A549 (cell line): ENCODE measurements at regions not wholly inside any gene's neighbourhood (a gene's known extent, or its start where the extent isn't known, plus 50 kb on each side); places are given as distances from the start of the nearest gene placed in this dataset.

Source experiments
- ATAC-seq, 2 experiments: fragments of 200-7000 bp in 1 of 2; fragments of >200 bp in 1 of 2; cut with Nextera tagmentation in 1 of 2; cut with Tn5 transposase in 1 of 2; 3 replicates each; pipeline versions ENCODE4 v1.8.0 to v1.9.1; 2018 to 2020; ENCODE audit warnings: mild to moderate bottlenecking in 1 of 2, moderate library complexity in 1 of 2
- CTCF ChIA-PET: fragments of 300-600 bp; sonication (Branson Sonifier 250); formaldehyde crosslinking; extraction: SDS; loops from one replicate; lab custom pipeline; 2021; ENCODE audit warnings: antibody characterized with exemption, inconsistent platforms; lab: Yijun Ruan, JAX
- POLR2A ChIA-PET: fragments of 350-600 bp; formaldehyde crosslinking; extraction: SDS; loops from one replicate; lab custom pipeline; 2021; ENCODE audit warnings: antibody characterized with exemption, inconsistent platforms; lab: Yijun Ruan, JAX
- DNase-seq, 2 experiments: peaks; one replicate each; pipeline versions ENCODE4 v3.0.0 to v3.0.0-alpha.2; 2011 to 2016; ENCODE audit warnings: low read depth in 1 of 2, low spot score in 1 of 2
- FAIRE-seq: peaks from 2 replicates; lab custom pipeline; 2011; peaks lifted over from hg19 to GRCh38; lab: Jason Lieb, UNC
- H3K27ac ChIP-seq, 2 experiments: fragments of >200 bp; sonication (Bioruptor Twin); formaldehyde crosslinking; 3 replicates each; pipeline ENCODE4 v1.5.1; 2016 to 2017
- H3K4me1 ChIP-seq: fragments of >200 bp; sonication (Bioruptor Twin); formaldehyde crosslinking; 3 replicates; pipeline ENCODE4 v1.6.1; 2016
- H3K4me2 ChIP-seq: fragments of >200 bp; sonication (Bioruptor Twin); formaldehyde crosslinking; 3 replicates; pipeline ENCODE4 v1.6.1; 2016
- H3K4me3 ChIP-seq: fragments of >200 bp; sonication (Bioruptor Twin); formaldehyde crosslinking; 3 replicates; pipeline ENCODE4 v1.5.1; 2016
- H3K9me3 ChIP-seq: fragments of >200 bp; sonication (Bioruptor Twin); formaldehyde crosslinking; 3 replicates; pipeline ENCODE4 v1.6.1; 2016
- ATOH8 ChIP-seq: fragments of 250-450 bp; sonication (Bioruptor Pico); IDR thresholded peaks from 2 replicates; pipeline ENCODE4 v1.5.0; 2020; ENCODE audit warnings: low read depth, mild to moderate bottlenecking, moderate library complexity
- CEBPB ChIP-seq, 2 experiments: fragments of >200 bp in 1 of 2; sonication (Bioruptor Twin) in 1 of 2; formaldehyde crosslinking in 1 of 2; IDR thresholded peaks; 2 replicates each; pipeline ENCODE4 v1.6.1; 2012 to 2016
- CHD4 ChIP-seq: fragments of 200-600 bp; sonication (generic); IDR thresholded peaks from 2 replicates; pipeline ENCODE4 v1.6.1; 2016; ENCODE audit warnings: antibody characterized with exemption, mild to moderate bottlenecking, borderline replicate concordance
- CTCF ChIP-seq: fragments of >200 bp; sonication (Bioruptor Twin); formaldehyde crosslinking; IDR thresholded peaks from 3 replicates; pipeline ENCODE4 v1.5.1; 2016
- ELK1 ChIP-seq: fragments of 150-350 bp; IDR thresholded peaks from 2 replicates; pipeline ENCODE4 v1.6.1; 2014; ENCODE audit warnings: low read depth, mild to moderate bottlenecking, low read length
- FOSL2 ChIP-seq, 2 experiments: fragments of 450-650 bp in 1 of 2; fragments of >200 bp in 1 of 2; sonication (Bioruptor Twin) in 1 of 2; formaldehyde crosslinking; IDR thresholded peaks; 2 replicates each; pipeline versions ENCODE4 v1.5.0 to v1.6.1; 2016 to 2020; ENCODE audit warnings: mild to moderate bottlenecking in 1 of 2, moderate library complexity in 1 of 2
- HDAC2 ChIP-seq: fragments of 200-600 bp; sonication (generic); IDR thresholded peaks from 2 replicates; pipeline ENCODE4 v1.6.1; 2016
- HES2 ChIP-seq: fragments of >200 bp; sonication (Bioruptor Twin); formaldehyde crosslinking; IDR thresholded peaks from 2 replicates; pipeline ENCODE4 v1.6.1; 2016
- HOXA7 ChIP-seq: fragments of 250-450 bp; sonication (Bioruptor Pico); IDR thresholded peaks from 2 replicates; pipeline ENCODE4 v1.5.0; 2020; ENCODE audit warnings: mild to moderate bottlenecking, moderate library complexity
- HOXB13 ChIP-seq: fragments of 250-450 bp; sonication (Bioruptor Pico); IDR thresholded peaks from 2 replicates; pipeline ENCODE4 v1.5.0; 2020; ENCODE audit warnings: low read depth, mild to moderate bottlenecking, moderate library complexity
- JUN ChIP-seq, 2 experiments: fragments of >200 bp; sonication (Bioruptor Twin); formaldehyde crosslinking; IDR thresholded peaks; 2 replicates in 1 of 2; 3 replicates in 1 of 2; pipeline ENCODE4 v1.6.1; 2016 to 2017
- KDM1A ChIP-seq: fragments of 200-600 bp; sonication (generic); IDR thresholded peaks from 2 replicates; pipeline ENCODE4 v1.6.1; 2016; ENCODE audit warnings: low read depth, mild to moderate bottlenecking
- MAZ ChIP-seq: fragments of 150-350 bp; IDR thresholded peaks from 2 replicates; pipeline ENCODE4 v1.6.1; 2014; ENCODE audit warnings: antibody characterized with exemption, low read depth, low read length, borderline replicate concordance
- MYC ChIP-seq: IDR thresholded peaks from 2 replicates; pipeline ENCODE4 v1.6.1; 2012; ENCODE audit warnings: mild to moderate bottlenecking, inconsistent platforms, low read length, improper control_type of control experiment, borderline replicate concordance
- NPAS2 ChIP-seq: fragments of 250-450 bp; sonication (Bioruptor Pico); IDR thresholded peaks from 2 replicates; pipeline ENCODE4 v1.8.0; 2022; ENCODE audit warnings: mild to moderate bottlenecking, moderate library complexity, borderline replicate concordance
- NR3C1 ChIP-seq: fragments of >200 bp; sonication (Bioruptor Twin); formaldehyde crosslinking; IDR thresholded peaks from 3 replicates; pipeline ENCODE4 v1.6.1; 2017
- PBX3 ChIP-seq: IDR thresholded peaks from 2 replicates; pipeline ENCODE4 v1.6.1; 2012
- PHF8 ChIP-seq: fragments of 200-600 bp; sonication (generic); IDR thresholded peaks from 2 replicates; pipeline ENCODE4 v1.6.1; 2016; ENCODE audit warnings: low read depth, mild to moderate bottlenecking, antibody characterized with exemption, moderate library complexity, borderline replicate concordance
- POLR2AphosphoS2 ChIP-seq: conservative IDR thresholded peaks from 2 replicates; pipeline ENCODE4 v1.6.1; 2012; ENCODE audit warnings: low read length, improper control_type of control experiment, inconsistent platforms
- RAD21 ChIP-seq, 2 experiments: fragments of >200 bp in 1 of 2; sonication (Bioruptor Twin) in 1 of 2; formaldehyde crosslinking in 1 of 2; IDR thresholded peaks in 1 of 2; conservative IDR thresholded peaks in 1 of 2; 2 replicates in 1 of 2; 3 replicates in 1 of 2; pipeline ENCODE4 v1.6.1; 2012 to 2018; ENCODE audit warnings: inconsistent platforms in 1 of 2
- RARB ChIP-seq: fragments of 250-450 bp; sonication (Bioruptor Pico); IDR thresholded peaks from 2 replicates; pipeline ENCODE4 v1.8.0; 2021; ENCODE audit warnings: mild to moderate bottlenecking, moderate library complexity
- RCOR1 ChIP-seq: fragments of 150-350 bp; IDR thresholded peaks from 2 replicates; pipeline ENCODE4 v1.6.1; 2014; ENCODE audit warnings: antibody characterized with exemption, low read length, low read depth
- RNF2 ChIP-seq: fragments of 200-600 bp; sonication (generic); IDR thresholded peaks from 2 replicates; pipeline ENCODE4 v1.6.1; 2016; ENCODE audit warnings: low read depth, mild to moderate bottlenecking, antibody characterized with exemption, moderate library complexity, borderline replicate concordance
- SMC3 ChIP-seq: fragments of >200 bp; sonication (Bioruptor Twin); formaldehyde crosslinking; IDR thresholded peaks from 3 replicates; pipeline ENCODE4 v1.6.1; 2018; ENCODE audit warnings: inconsistent platforms
- SREBF2 ChIP-seq: fragments of 450-650 bp; IDR thresholded peaks from 2 replicates; pipeline ENCODE4 v1.6.1; 2014; ENCODE audit warnings: mild to moderate bottlenecking, moderate library complexity
- USF2 ChIP-seq: fragments of 450-650 bp; IDR thresholded peaks from 2 replicates; pipeline ENCODE4 v1.6.1; 2014; ENCODE audit warnings: antibody characterized with exemption
- ZFP36 ChIP-seq: fragments of 450-650 bp; IDR thresholded peaks from 2 replicates; pipeline ENCODE4 v1.6.1; 2014; ENCODE audit warnings: borderline replicate concordance; ENCODE audit not compliant: partially characterized antibody
- WGBS: methylation state at CpG from one replicate; pipeline ENCODE4 v1.1.6; 2017; ENCODE audit errors: missing lambda C conversion rate; 5-methylcytosine and 5-hydroxymethylcytosine counted together

GRCh38 chr3:54042259-54042823 lies 80.0 kb upstream of the CACNA2D3 start:
- H3K4me1 ChIP-seq = no peaks in the 10 kb centered on the region
- no peak for FAIRE-seq
- no peak for DNase-seq
- CTCF ChIA-PET = no interaction called here
- TF ChIP-seq PBX3 (no peak), SREBF2 (no peak), CEBPB (IDR thresholded peaks at IDR 0.05) (no peak), PHF8 (no peak), SMC3 (no peak), MYC (no peak), ELK1 (no peak), NPAS2 (CRISPR knock-in tag) (no peak), MAZ (no peak), NR3C1 (no peak), USF2 (no peak), HOXB13 (CRISPR knock-in tag) (no peak), RARB (no peak), CHD4 (no peak), ATOH8 (CRISPR knock-in tag) (no peak), RNF2 (no peak), ZFP36 (no peak)
- ATAC-seq = no peak
- no peak overlapping the region for H3K4me2 ChIP-seq
- POLR2A ChIA-PET = no interaction called here
- WGBS = 37% methylated on average over 5 of the region's 5 CpGs
- H3K4me3 ChIP-seq = no peak overlapping the region
- H3K9me3 ChIP-seq = no peaks in the 10 kb centered on the region
- H3K27ac ChIP-seq = no peak overlapping the region

GRCh38 chr3:54040476-54040875 lies 81.9 kb upstream of the CACNA2D3 start:
- ATAC-seq = no peak
- WGBS = 43% methylated on average over 8 of the region's 8 CpGs
- POLR2A ChIA-PET = no interaction called here
- no peak for DNase-seq
- Histone ChIP-seq H3K4me1 (no peaks in the 10 kb centered on the region), H3K9me3 (no peaks in the 10 kb centered on the region), H3K4me2 (no peak overlapping the region), H3K4me3 (no peak overlapping the region), H3K27ac (no peak overlapping the region)
- CTCF ChIA-PET = no interaction called here
- no peak for FAIRE-seq
- no peak for TF ChIP-seq CTCF
- no peak for TF ChIP-seq JUN (IDR thresholded peaks at IDR 0.05)
- TF ChIP-seq FOSL2 (IDR thresholded peaks at IDR 0.05) = no peak
- TF ChIP-seq FOSL2 (CRISPR knock-in tag; IDR thresholded peaks at IDR 0.05) = no peak
- TF ChIP-seq USF2 = no peak
- no peak for TF ChIP-seq HOXA7
- no peak for TF ChIP-seq RAD21 (conservative IDR thresholded peaks at IDR 0.05 in 1 of 2, IDR thresholded peaks at IDR 0.05 in 1 of 2)
- TF ChIP-seq HDAC2 = no peak
- TF ChIP-seq HES2 = no peak
- TF ChIP-seq POLR2AphosphoS2 = no peak
- TF ChIP-seq RCOR1 = no peak
- no peak for TF ChIP-seq PHF8
- no peak for TF ChIP-seq KDM1A
